ENCODE measurements at regions not wholly inside any gene's neighbourhood (a gene's known extent, or its start where the extent isn't known, plus 50 kb on each side); places are given as distances from the start of the nearest gene placed in this dataset.

GRCh38 chr4:7139167-7139982 is 53.0 kb upstream of the SORCS2 start:
- no peaks in the 10 kb centered on the region for H3K9me2 ChIP-seq (replicated peaks; ENCODE audit: insufficient read depth, low read length)
- no peak overlapping the region for H3K9ac ChIP-seq (ENCODE audit: low read length)
- no peak overlapping the region for H2AFZ ChIP-seq (ENCODE audit: low read length)
- H4K20me1 ChIP-seq (ENCODE audit: insufficient read depth, low read length), result no peaks in the 10 kb centered on the region
- H3F3A ChIP-seq (ENCODE audit: insufficient read depth, low read length), result no peaks in the 10 kb centered on the region
- H3K27me3 ChIP-seq (replicated peaks; ENCODE audit: insufficient read depth, low read length), result peaks cover 95% of the 10 kb centered on the region
- H3K79me2 ChIP-seq (ENCODE audit: low read length), result no peaks in the 10 kb centered on the region
- H3K4me2 ChIP-seq (ENCODE audit: low read depth, low read length), result no peak overlapping the region
- TF ChIP-seq EZH2 (optimal IDR thresholded peaks at IDR 0.05; ENCODE audit: low read depth, low read length) (no peak), EZH2phosphoT487 (IDR thresholded peaks at IDR 0.05; ENCODE audit: low read length) (no peak), CTCF (IDR thresholded peaks at IDR 0.05; ENCODE audit: low read length) (no peak)
- no peaks in the 10 kb centered on the region for H3K4me1 ChIP-seq (ENCODE audit: low read length)
- no peaks in the 10 kb centered on the region for H3K9me3 ChIP-seq (replicated peaks; ENCODE audit: insufficient read depth, low read length)
- no peak overlapping the region for H3K27ac ChIP-seq (ENCODE audit: low read length)
- H3K4me3 ChIP-seq (ENCODE audit: low read length), result no peak overlapping the region
- H3K36me3 ChIP-seq (replicated peaks; ENCODE audit: insufficient read depth, low read length), result no peaks in the 10 kb centered on the region
- no peak for DNase-seq

GRCh38 chr4:7138223-7139166 is 53.8 kb upstream of the SORCS2 start:
- H3F3A ChIP-seq (ENCODE audit: insufficient read depth, low read length), result no peaks in the 10 kb centered on the region
- H3K4me3 ChIP-seq (ENCODE audit: low read length), result no peak overlapping the region
- no peaks in the 10 kb centered on the region for H4K20me1 ChIP-seq (ENCODE audit: insufficient read depth, low read length)
- H3K9ac ChIP-seq (ENCODE audit: low read length), result no peak overlapping the region
- DNase-seq, result no peak
- H3K27ac ChIP-seq (ENCODE audit: low read length), result no peak overlapping the region
- H3K4me1 ChIP-seq (ENCODE audit: low read length), result no peaks in the 10 kb centered on the region
- no peaks in the 10 kb centered on the region for H3K9me3 ChIP-seq (replicated peaks; ENCODE audit: insufficient read depth, low read length)
- H3K9me2 ChIP-seq (replicated peaks; ENCODE audit: insufficient read depth, low read length), result no peaks in the 10 kb centered on the region
- H3K4me2 ChIP-seq (ENCODE audit: low read depth, low read length), result no peak overlapping the region
- no peaks in the 10 kb centered on the region for H3K79me2 ChIP-seq (ENCODE audit: low read length)
- H3K27me3 ChIP-seq (replicated peaks; ENCODE audit: insufficient read depth, low read length), result peaks cover 91% of the 10 kb centered on the region
- H3K36me3 ChIP-seq (replicated peaks; ENCODE audit: insufficient read depth, low read length), result no peaks in the 10 kb centered on the region
- TF ChIP-seq EZH2phosphoT487 (IDR thresholded peaks at IDR 0.05; ENCODE audit: low read length) (no peak), CTCF (IDR thresholded peaks at IDR 0.05; ENCODE audit: low read length) (no peak), EZH2 (optimal IDR thresholded peaks at IDR 0.05; ENCODE audit: low read depth, low read length) (no peak)
- H2AFZ ChIP-seq (ENCODE audit: low read length), result no peak overlapping the region

- DNase-seq, result no peak
- Histone ChIP-seq H3K27ac (ENCODE audit: low read length) (no peak overlapping the region), H3K9me2 (replicated peaks; ENCODE audit: insufficient read depth, low read length) (no peaks in the 10 kb centered on the region), H3K27me3 (replicated peaks; ENCODE audit: insufficient read depth, low read length) (peaks cover 82% of the 10 kb centered on the region), H3K79me2 (ENCODE audit: low read length) (no peaks in the 10 kb centered on the region), H2AFZ (ENCODE audit: low read length) (no peak overlapping the region), H3K9ac (ENCODE audit: low read length) (no peak overlapping the region), H3K36me3 (replicated peaks; ENCODE audit: insufficient read depth, low read length) (no peaks in the 10 kb centered on the region), H3K4me3 (ENCODE audit: low read length) (no peak overlapping the region), H3K4me1 (ENCODE audit: low read length) (no peaks in the 10 kb centered on the region), H3K9me3 (replicated peaks; ENCODE audit: insufficient read depth, low read length) (no peaks in the 10 kb centered on the region), H3K4me2 (ENCODE audit: low read depth, low read length) (no peak overlapping the region), H3F3A (ENCODE audit: insufficient read depth, low read length) (no peaks in the 10 kb centered on the region), H4K20me1 (ENCODE audit: insufficient read depth, low read length) (no peaks in the 10 kb centered on the region)
- TF ChIP-seq EZH2phosphoT487 (IDR thresholded peaks at IDR 0.05; ENCODE audit: low read length) (no peak), EZH2 (optimal IDR thresholded peaks at IDR 0.05; ENCODE audit: low read depth, low read length) (no peak), CTCF (IDR thresholded peaks at IDR 0.05; ENCODE audit: low read length) (no peak)
Measured at GRCh38 chr4:7137326-7138200, 54.8 kb upstream of the SORCS2 start.
